Left ventricle myocardium inferior (tissue), 1 donor: ENCODE measurements at regions not wholly inside any gene's neighbourhood (a gene's known extent, or its start where the extent isn't known, plus 50 kb on each side); places are given as distances from the start of the nearest gene placed in this dataset.
A peak's percentile ranks its signal among the peaks of the same experiment; 100 is the strongest.

Experiments used
- DNase-seq: peaks from one replicate; pipeline ENCODE4 v3.0.0-alpha.2; 2020
- H3K27ac ChIP-seq: fragments of 200-600 bp; replicated peaks from 2 replicates; pipeline ENCODE4 v1.8.0; 2021
- H3K27me3 ChIP-seq: fragments of 200-600 bp; 2 replicates; pipeline ENCODE4 v1.8.0; 2021; ENCODE audit warnings: low read depth
- H3K36me3 ChIP-seq: fragments of 200-600 bp; 2 replicates; pipeline ENCODE4 v1.8.0; 2021
- H3K4me1 ChIP-seq: fragments of 200-600 bp; 2 replicates; pipeline ENCODE4 v1.8.0; 2021
- H3K4me3 ChIP-seq: fragments of 200-600 bp; 2 replicates; pipeline ENCODE4 v1.8.0; 2021; ENCODE audit warnings: mild to moderate bottlenecking, moderate library complexity
- H3K9me3 ChIP-seq: fragments of 200-600 bp; replicated peaks from 2 replicates; pipeline ENCODE4 v1.8.0; 2021
- CTCF ChIP-seq: fragments of 200-600 bp; IDR thresholded peaks from 2 replicates; pipeline ENCODE4 v1.8.0; 2021; ENCODE audit warnings: antibody characterized with exemption, mild to moderate bottlenecking, borderline replicate concordance
- intact Hi-C: fragments of 100-400 bp; cut with micrococcal nuclease; formaldehyde crosslinking; loops from one replicate; pipeline ENCODE4 v1.11.0; 2022
- donor health status: DM: no; HTN: yes; CAD: no; lungs with severe emphysema.

- H3K36me3 ChIP-seq: no peaks in the 10 kb centered on the region
- TF ChIP-seq CTCF: no peak
- no peak overlapping the region for H3K4me3 ChIP-seq
- intact Hi-C loops: no loop called here
- H3K27ac ChIP-seq: no peak overlapping the region
- peaks cover 52% of the 10 kb centered on the region for H3K27me3 ChIP-seq
- peaks cover 14% of the 10 kb centered on the region for H3K9me3 ChIP-seq
- DNase-seq: peak; percentile 3
- H3K4me1 ChIP-seq: no peaks in the 10 kb centered on the region
Measured at GRCh38 chr22:49213731-49214352, 613.8 kb downstream of the BRD1 start.

- Histone ChIP-seq H3K27ac (no peak overlapping the region), H3K9me3 (peaks cover 3% of the 10 kb centered on the region), H3K36me3 (no peaks in the 10 kb centered on the region), H3K27me3 (peaks cover 57% of the 10 kb centered on the region), H3K4me1 (no peaks in the 10 kb centered on the region), H3K4me3 (no peak overlapping the region)
- no peak for TF ChIP-seq CTCF
- intact Hi-C loops: no loop called here
- DNase-seq: peak; percentile 6
Measured at GRCh38 chr22:49212466-49212865, 615.2 kb downstream of the BRD1 start.

- Histone ChIP-seq H3K36me3 (no peaks in the 10 kb centered on the region), H3K27me3 (peaks cover 61% of the 10 kb centered on the region), H3K4me1 (no peaks in the 10 kb centered on the region), H3K4me3 (no peak overlapping the region), H3K9me3 (no peaks in the 10 kb centered on the region), H3K27ac (no peak overlapping the region)
- TF ChIP-seq CTCF: no peak
- DNase-seq: peak; percentile 1
- intact Hi-C loops: no loop called here
Measured at GRCh38 chr22:49212002-49212401, 615.7 kb downstream of the BRD1 start.

GRCh38 chr22:49211176-49211575 is 616.5 kb downstream of the BRD1 start:
- H3K27ac ChIP-seq: no peak overlapping the region
- no peaks in the 10 kb centered on the region for H3K4me1 ChIP-seq
- H3K9me3 ChIP-seq: no peaks in the 10 kb centered on the region
- H3K27me3 ChIP-seq: peaks cover 61% of the 10 kb centered on the region
- no peak overlapping the region for H3K4me3 ChIP-seq
- peak; percentile 3 for DNase-seq
- no peak for TF ChIP-seq CTCF
- no peaks in the 10 kb centered on the region for H3K36me3 ChIP-seq
- intact Hi-C loops: no loop called here

- peaks cover 61% of the 10 kb centered on the region for H3K27me3 ChIP-seq
- H3K27ac ChIP-seq: no peak overlapping the region
- no peaks in the 10 kb centered on the region for H3K4me1 ChIP-seq
- no peaks in the 10 kb centered on the region for H3K9me3 ChIP-seq
- no peak overlapping the region for H3K4me3 ChIP-seq
- no peak for TF ChIP-seq CTCF
- intact Hi-C loops: no loop called here
- peak; percentile 4 for DNase-seq
- no peaks in the 10 kb centered on the region for H3K36me3 ChIP-seq
Measured at GRCh38 chr22:49210606-49211005, 617.1 kb downstream of the BRD1 start.
